B cell (primary cell): ENCODE measurements at regions not wholly inside any gene's neighbourhood (a gene's known extent, or its start where the extent isn't known, plus 50 kb on each side); places are given as distances from the start of the nearest gene placed in this dataset.

ENCODE experiments used
- ATAC-seq: fragments of 200-7000 bp; cut with Tn5 transposase; one replicate; pipeline ENCODE4 v1.10.0; 2021; ENCODE audit warnings: low read depth, mild to moderate bottlenecking, moderate number of reproducible peaks, moderate library complexity
- CTCF ChIA-PET: fragments of 350-600 bp; sonication (Branson Sonifier 250); formaldehyde crosslinking; loops from one replicate; lab custom pipeline; 2021; ENCODE audit warnings: antibody characterized with exemption, inconsistent platforms; lab: Charles Lee
- POLR2A ChIA-PET: fragments of 350-600 bp; sonication (Branson Sonifier 250); formaldehyde crosslinking; loops from one replicate; lab custom pipeline; 2021; ENCODE audit warnings: antibody characterized with exemption; lab: Charles Lee
- DNase-seq: peaks from one replicate; pipeline ENCODE4 v3.0.0; 2013
- H2AFZ ChIP-seq: 2 replicates; pipeline ENCODE4 v1.6.1; 2012; ENCODE audit warnings: mild to moderate bottlenecking, low read depth, low read length; ENCODE audit not compliant: insufficient read depth, poor library complexity, severe bottlenecking
- H3K27ac ChIP-seq, 2 donors: 1 replicate in 1 of 2; 2 replicates in 1 of 2; pipeline ENCODE4 v1.5.1; 2012 to 2013; ENCODE audit warnings: low read length in 2 of 2, mild to moderate bottlenecking in 2 of 2, moderate library complexity in 1 of 2
- H3K27me3 ChIP-seq, 4 experiments: fragments of 200-600 bp in 1 of 4; sonication (generic) in 1 of 4; replicated peaks in 1 of 4; 1 replicate in 2 of 4; 2 replicates in 2 of 4; pipeline versions ENCODE4 v1.6.1 to v1.7.0; 2013 to 2016; ENCODE audit warnings: low read length in 3 of 4, mild to moderate bottlenecking in 2 of 4, mixed read lengths in 1 of 4, moderate library complexity in 1 of 4; ENCODE audit not compliant: insufficient read depth in 4 of 4, control insufficient read depth in 3 of 4; ENCODE audit errors: control extremely low read depth in 1 of 4
- H3K36me3 ChIP-seq, 2 experiments: replicated peaks in 1 of 2; 1 replicate in 1 of 2; 2 replicates in 1 of 2; pipeline versions ENCODE4 v1.6.1 to v1.7.1; 2013; ENCODE audit warnings: low read length in 1 of 2; ENCODE audit not compliant: insufficient read depth in 2 of 2, control insufficient read depth in 1 of 2; ENCODE audit errors: control extremely low read depth in 1 of 2, extremely low read depth in 1 of 2
- H3K4me1 ChIP-seq, 2 donors: fragments of 200-600 bp in 1 of 2; sonication (generic) in 1 of 2; 1 replicate in 1 of 2; 2 replicates in 1 of 2; pipeline versions ENCODE4 v1.5.1 to v1.6.1; 2013 to 2017; ENCODE audit warnings: low read length in 2 of 2; ENCODE audit not compliant: control insufficient read depth in 2 of 2, insufficient read depth in 2 of 2
- H3K4me2 ChIP-seq: replicated peaks from 2 replicates; pipeline ENCODE3; 2012; ENCODE audit warnings: mild to moderate bottlenecking, low read depth, low read length; ENCODE audit not compliant: poor library complexity, severe bottlenecking
- H3K4me3 ChIP-seq, 5 experiments: fragments of 200-600 bp in 1 of 5; sonication (generic) in 1 of 5; 1 replicate in 3 of 5; 2 replicates in 2 of 5; pipeline versions ENCODE4 v1.5.1 to v1.7.0; 2011 to 2016; ENCODE audit warnings: low read length in 4 of 5, mild to moderate bottlenecking in 4 of 5, low read depth in 2 of 5, control low read depth in 1 of 5, moderate library complexity in 1 of 5; ENCODE audit not compliant: insufficient read depth in 1 of 5; ENCODE audit errors: control extremely low read depth in 1 of 5, extremely low read depth in 1 of 5
- H3K79me2 ChIP-seq: fragments of 200-600 bp; sonication (generic); one replicate; pipeline ENCODE4 v1.6.0; 2016; ENCODE audit warnings: low read length; ENCODE audit not compliant: control insufficient read depth, insufficient read depth
- H3K9ac ChIP-seq: fragments of 200-600 bp; sonication (generic); 2 replicates; pipeline ENCODE4 v1.6.1; 2017; ENCODE audit warnings: mild to moderate bottlenecking, low read length, moderate library complexity
- H3K9me3 ChIP-seq, 3 donors: one replicate each; pipeline versions ENCODE4 v1.6.1 to v1.7.1; 2013; ENCODE audit warnings: low read length in 2 of 3; ENCODE audit not compliant: control insufficient read depth in 2 of 3, insufficient read depth in 1 of 3; ENCODE audit errors: control extremely low read depth in 1 of 3
- H4K20me1 ChIP-seq: 2 replicates; pipeline ENCODE4 v1.6.0; 2012; ENCODE audit warnings: mild to moderate bottlenecking, low read length; ENCODE audit not compliant: insufficient read depth, control insufficient read depth, poor library complexity, severe bottlenecking
- H3K27ac Mint-ChIP-seq: one replicate; pipeline ENCODE4 v1.8.0; 2021; ENCODE audit warnings: mixed read lengths
- H3K27me3 Mint-ChIP-seq: one replicate; pipeline ENCODE4 v1.8.0; 2021; ENCODE audit warnings: mixed read lengths
- H3K4me1 Mint-ChIP-seq: one replicate; pipeline ENCODE4 v1.8.0; 2021; ENCODE audit warnings: mixed read lengths
- H3K4me3 Mint-ChIP-seq: one replicate; pipeline ENCODE4 v1.8.0; 2021; ENCODE audit warnings: mixed read lengths
- H3K9me3 Mint-ChIP-seq: one replicate; pipeline ENCODE4 v1.8.0; 2022; ENCODE audit warnings: mixed read lengths; ENCODE audit not compliant: insufficient read depth
- CTCF ChIP-seq: fragments of 200-600 bp; IDR thresholded peaks from one replicate; pipeline ENCODE4 v1.8.0; 2022; ENCODE audit warnings: antibody characterized with exemption, mild to moderate bottlenecking
- EZH2 ChIP-seq: IDR thresholded peaks from 2 replicates; pipeline ENCODE4 v1.6.1; 2012; ENCODE audit warnings: borderline replicate concordance, low read depth, mild to moderate bottlenecking, moderate library complexity, low read length; ENCODE audit not compliant: insufficient read depth, poor library complexity, severe bottlenecking
- WGBS: methylation state at CpG from one replicate; pipeline ENCODE4 v1.1.5; 2013; ENCODE audit warnings: missing lambda C conversion rate; ENCODE audit not compliant: insufficient coverage; 5-methylcytosine and 5-hydroxymethylcytosine counted together
- intact Hi-C: fragments of 100-400 bp; cut with micrococcal nuclease; formaldehyde crosslinking; loops from one replicate; pipeline ENCODE4 v1.10.0; 2022

- H3K27me3 ChIP-seq = no peaks in the 10 kb centered on the region
- no peaks in the 10 kb centered on the region for H4K20me1 ChIP-seq
- Mint-ChIP-seq H3K27me3 (no peaks in the 10 kb centered on the region), H3K4me1 (no peaks in the 10 kb centered on the region), H3K4me3 (no peak overlapping the region), H3K9me3 (no peaks in the 10 kb centered on the region), H3K27ac (no peak overlapping the region)
- H2AFZ ChIP-seq = no peak overlapping the region
- H3K4me1 ChIP-seq = no peaks in the 10 kb centered on the region
- ATAC-seq = no peak
- H3K4me2 ChIP-seq = no peak overlapping the region
- H3K27ac ChIP-seq = no peak overlapping the region
- WGBS = no CpG with 5 or more reads among the region's 3 CpGs
- ChIA-PET POLR2A (interaction anchor here (0.6 kb wide), 1 partner anchor 9 kb away, joined by 3 read pairs; no protein-coding TSS in a partner anchor), CTCF (no interaction called here)
- H3K4me3 ChIP-seq = no peak overlapping the region
- intact Hi-C loops = no loop called here
- H3K9me3 ChIP-seq = no peaks in the 10 kb centered on the region
- H3K79me2 ChIP-seq = no peaks in the 10 kb centered on the region
- TF ChIP-seq EZH2 (no peak), CTCF (no peak)
- H3K9ac ChIP-seq = no peak overlapping the region
- DNase-seq = no peak
- H3K36me3 ChIP-seq = no peaks in the 10 kb centered on the region
Observed at GRCh38 chr15:38996111-38996631, 431.6 kb upstream of the RASGRP1 start.

GRCh38 chr15:38997841-38998240, 433.2 kb upstream of the RASGRP1 start:
- no CpG with 5 or more reads among the region's 1 CpG for WGBS
- Histone ChIP-seq H2AFZ (no peak overlapping the region), H3K27me3 (no peaks in the 10 kb centered on the region), H3K9me3 (no peaks in the 10 kb centered on the region), H3K27ac (no peak overlapping the region), H3K4me1 (no peaks in the 10 kb centered on the region), H3K79me2 (no peaks in the 10 kb centered on the region), H3K4me2 (no peak overlapping the region), H3K4me3 (no peak overlapping the region), H4K20me1 (no peaks in the 10 kb centered on the region), H3K36me3 (no peaks in the 10 kb centered on the region), H3K9ac (no peak overlapping the region)
- TF ChIP-seq EZH2 (no peak), CTCF (no peak)
- intact Hi-C loops = no loop called here
- Mint-ChIP-seq H3K27me3 (no peaks in the 10 kb centered on the region), H3K4me3 (no peak overlapping the region), H3K9me3 (no peaks in the 10 kb centered on the region), H3K27ac (no peak overlapping the region), H3K4me1 (no peaks in the 10 kb centered on the region)
- CTCF ChIA-PET = no interaction called here
- DNase-seq (no peak), ATAC-seq (no peak)
- POLR2A ChIA-PET = no interaction called here
